ENCODE measurements at regions not wholly inside any gene's neighbourhood (a gene's known extent, or its start where the extent isn't known, plus 50 kb on each side); places are given as distances from the start of the nearest gene placed in this dataset.
A peak's percentile ranks its signal among the peaks of the same experiment; 100 is the strongest.

DNA sequence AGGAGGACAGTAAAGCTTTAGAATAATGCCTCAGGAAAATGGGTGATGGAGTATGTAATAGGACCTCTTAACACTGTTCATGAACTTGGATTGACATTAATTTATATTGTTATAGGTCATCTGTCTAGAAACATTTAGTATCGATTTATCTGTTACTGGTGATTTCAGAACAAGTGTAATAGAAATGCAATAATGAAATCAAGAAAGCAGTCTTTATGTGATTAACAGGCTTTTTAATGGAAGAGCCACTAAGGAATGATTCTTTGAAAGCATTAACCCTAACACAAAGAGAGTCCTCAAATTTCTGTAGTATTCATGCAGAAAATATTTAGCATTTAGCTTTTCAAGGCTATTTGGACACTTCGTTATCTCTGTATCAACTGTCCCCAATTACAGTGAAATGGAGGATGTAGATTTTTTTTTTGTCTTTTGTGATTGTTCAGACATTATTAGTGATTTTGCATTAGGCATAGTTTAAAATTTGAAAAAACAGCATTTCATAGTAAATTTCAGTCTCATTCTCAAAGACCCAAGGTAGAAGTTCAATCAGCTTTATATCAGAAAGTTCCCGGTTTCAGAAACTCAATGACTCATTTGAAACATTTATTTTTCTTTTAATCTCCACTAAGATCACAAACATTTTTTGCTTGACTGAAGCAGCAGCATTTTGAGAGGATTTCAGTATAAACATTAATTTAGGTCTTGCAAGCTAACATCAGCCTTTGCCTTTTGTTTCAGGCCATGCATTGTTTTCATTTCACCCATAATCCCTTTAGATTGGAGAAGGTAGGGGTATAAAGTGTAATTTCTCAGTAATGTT, 56.3 kb downstream of the AGTR2 start:
- ATAC-seq, result no peak
- intact Hi-C loops (cut with DNase I), result no loop called here

DNA sequence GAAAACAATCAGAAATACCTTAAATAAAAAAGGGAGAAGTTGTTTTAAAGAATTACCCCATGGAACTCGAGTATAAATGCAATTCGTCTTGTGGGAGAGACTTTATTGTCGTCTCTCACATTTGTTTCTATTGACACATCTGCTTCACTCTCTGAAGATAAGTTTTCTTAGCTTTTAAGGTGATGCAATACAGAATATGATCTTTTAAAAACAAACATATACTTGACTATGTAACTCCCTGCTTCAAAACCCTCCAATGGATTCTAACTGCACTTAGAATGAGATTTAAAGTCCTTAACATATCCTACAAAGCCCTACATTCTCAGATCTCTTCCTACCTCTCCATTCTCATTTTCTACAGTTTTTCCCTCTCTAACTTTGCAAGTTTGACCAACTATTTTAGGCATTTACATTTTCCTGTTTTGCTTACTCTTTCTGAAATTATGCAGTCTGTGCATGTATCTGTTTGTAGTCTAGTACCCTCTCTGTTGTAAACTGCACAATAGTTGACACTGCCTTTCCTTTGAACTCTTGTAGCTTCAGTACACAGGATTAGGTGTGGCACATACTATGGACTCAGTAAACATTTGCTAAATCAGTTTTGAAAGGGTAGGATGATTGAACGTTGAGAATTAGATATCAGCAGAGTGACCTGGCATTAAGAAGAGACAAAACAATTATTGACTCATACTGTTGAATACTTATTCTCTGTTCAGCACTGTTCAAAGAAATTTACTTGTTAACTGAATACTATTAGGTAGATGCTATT, 59.8 kb downstream of the AGTR2 start:
- intact Hi-C loops (cut with DNase I), result no loop called here
- ATAC-seq, result no peak
- DNase-seq, result no peak

More for the DNA sequence above, 56.3 kb downstream of the AGTR2 start:
- no peak for DNase-seq

DNA sequence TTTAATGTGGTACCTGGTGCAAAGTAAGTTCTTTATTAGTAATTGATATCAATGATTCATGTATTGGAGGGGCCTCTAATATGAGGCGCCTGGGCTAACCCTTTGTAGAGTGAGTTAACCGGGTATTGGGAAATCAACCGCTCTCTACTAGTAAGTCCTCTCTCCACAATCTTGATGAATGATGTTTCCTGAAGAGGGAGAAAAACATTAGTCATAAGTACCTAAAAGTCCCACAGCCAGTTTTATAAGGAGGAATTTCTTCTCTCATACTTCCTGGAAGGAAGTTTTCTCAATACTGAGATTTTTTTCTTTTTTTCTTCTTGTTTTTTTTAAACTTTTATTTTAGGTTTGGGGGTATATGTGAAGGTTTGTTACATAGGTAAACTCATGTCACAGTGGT, 62.3 kb downstream of the AGTR2 start:
- ATAC-seq, result peak in 1 of 2 donors; percentile 61
- intact Hi-C loops (cut with DNase I), result no loop called here
- no peak for DNase-seq

DNA sequence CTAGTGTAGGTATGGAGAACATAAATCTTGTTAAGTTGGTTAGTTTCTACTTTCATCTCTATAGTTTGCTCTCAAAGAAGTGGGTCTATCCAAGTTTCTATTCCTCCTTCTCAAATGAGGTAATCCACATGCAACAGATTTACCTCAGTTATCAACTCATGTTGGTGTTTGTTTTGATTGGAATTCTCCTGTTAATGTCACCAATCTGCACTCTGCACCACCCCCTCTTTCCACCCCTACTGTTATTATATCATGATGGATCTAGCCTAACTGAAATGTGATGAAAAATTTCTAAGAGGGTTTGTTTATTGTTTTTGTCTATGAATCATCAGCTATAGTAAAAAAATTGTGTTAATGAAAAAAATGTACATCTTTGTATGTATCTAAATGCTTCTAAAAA, 66.1 kb downstream of the AGTR2 start:
- intact Hi-C loops (cut with DNase I), result no loop called here
- ATAC-seq (no peak), DNase-seq (no peak)

DNA sequence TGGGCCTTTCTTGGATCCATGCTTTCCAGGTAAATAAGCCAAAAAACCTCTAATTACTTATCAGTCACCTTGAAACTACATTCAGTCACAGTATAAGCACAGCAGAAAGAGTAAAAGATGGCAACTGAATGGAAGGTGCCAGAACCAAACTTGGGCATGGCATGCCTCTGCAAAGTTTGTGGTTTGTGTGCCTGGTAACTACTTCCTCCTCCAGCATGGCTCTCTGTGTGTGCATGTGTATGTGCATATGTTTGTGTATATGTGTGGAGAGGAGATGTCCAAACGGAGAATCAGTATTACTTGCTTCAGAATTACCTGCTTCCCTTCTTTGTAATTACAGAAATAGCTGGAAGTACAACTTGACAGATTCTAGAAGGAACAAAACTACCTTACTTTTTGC, 67.5 kb downstream of the AGTR2 start:
- intact Hi-C loops (cut with DNase I), result no loop called here
- DNase-seq, result no peak
- no peak for ATAC-seq

DNA sequence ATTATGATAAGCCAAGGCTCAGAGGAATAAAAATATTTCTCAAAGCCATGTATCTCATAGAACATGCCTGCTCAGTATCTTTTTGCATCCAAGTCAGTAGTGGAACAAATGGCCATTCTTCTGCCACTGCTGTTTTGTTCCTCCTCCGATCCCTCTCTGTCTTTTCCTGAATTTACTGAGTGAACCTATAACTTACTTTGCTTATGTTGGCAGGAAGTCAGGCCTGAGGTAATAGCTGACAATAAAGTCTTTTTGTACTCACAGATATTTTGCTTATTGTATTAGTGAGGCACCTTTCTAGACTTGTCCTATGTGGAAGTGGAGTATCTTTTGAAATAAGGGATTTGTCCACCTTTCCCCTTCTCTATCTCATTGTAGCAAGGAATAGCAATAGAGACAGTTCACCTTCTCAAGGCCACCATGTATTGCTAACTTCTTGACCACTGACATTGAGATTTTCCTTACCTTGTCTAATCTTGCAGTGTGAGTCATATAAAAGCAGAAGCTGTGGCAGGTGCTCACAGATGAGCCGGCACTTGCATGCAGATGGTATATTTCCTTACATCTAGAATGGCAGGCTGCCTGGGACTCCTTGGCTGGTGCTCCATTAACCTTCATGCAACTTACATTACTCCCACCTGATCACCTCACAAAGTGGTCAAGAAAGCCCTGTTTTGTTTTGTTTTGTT, 68.2 kb downstream of the AGTR2 start:
- ATAC-seq (no peak), DNase-seq (no peak)
- intact Hi-C loops (cut with DNase I), result no loop called here

DNA sequence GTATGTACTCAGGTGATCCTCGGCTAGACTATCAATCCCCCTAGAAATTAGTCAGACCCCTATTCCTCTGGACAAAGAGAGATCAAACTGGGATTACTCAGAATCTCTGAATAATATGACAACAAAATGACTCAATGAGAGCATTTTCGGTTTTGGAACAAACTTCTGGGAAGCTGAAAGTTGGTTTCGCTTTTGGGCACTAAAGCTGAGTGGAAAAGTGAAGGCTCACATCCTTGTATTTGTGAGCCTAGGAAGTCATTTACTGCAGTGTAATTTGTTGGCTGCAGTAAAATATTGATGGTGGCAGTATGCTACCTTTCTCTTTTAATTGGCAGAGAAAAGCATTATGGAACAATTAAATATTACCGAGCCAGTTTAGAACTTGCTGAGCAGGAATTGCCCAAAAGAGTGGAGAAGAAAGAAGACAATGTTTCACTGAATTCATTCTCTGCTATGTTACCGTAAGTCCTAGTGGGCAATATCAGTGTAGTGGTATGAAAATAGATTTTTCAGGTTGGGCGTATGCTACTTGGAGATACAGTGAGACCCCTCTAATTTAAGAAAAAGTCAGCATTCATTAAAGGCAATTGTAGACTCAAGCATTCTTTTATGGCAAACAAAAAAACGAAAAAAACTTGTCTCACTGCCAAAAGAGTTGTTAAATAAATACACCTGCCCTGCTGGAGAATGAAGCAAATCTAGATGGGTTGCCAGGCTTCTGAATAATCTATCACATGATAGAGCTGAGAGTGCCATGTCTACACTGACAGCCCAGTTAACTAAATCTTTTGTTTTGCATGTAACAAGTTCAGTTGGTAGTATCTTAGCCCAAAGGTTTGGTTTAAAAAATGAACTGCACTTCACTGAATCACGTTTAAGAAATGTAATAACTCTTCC, 69.6 kb downstream of the AGTR2 start:
- peak in 1 of 2 donors; percentile 44 for ATAC-seq
- no peak for DNase-seq
- intact Hi-C loops (cut with DNase I), result no loop called here

DNA sequence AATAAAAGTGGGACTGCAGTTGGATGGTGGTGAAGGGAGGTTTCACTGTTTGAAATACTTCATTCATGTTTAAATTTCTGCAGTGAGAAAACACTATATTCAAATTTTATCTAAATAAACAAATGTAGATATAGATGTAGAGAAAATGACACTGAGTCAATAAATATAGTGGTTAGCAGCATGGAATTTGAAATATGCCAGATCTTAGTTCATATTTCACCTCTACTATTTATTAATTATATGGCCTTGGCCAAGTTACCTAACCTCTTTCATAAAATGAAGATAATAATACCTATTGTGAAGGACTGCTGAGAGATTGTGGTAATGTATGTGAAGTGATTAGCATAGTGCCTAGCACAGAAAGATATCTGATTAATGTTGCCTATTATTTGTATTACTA, 70.5 kb downstream of the AGTR2 start:
- ATAC-seq, result no peak
- intact Hi-C loops (cut with DNase I), result no loop called here
- DNase-seq, result no peak

DNA sequence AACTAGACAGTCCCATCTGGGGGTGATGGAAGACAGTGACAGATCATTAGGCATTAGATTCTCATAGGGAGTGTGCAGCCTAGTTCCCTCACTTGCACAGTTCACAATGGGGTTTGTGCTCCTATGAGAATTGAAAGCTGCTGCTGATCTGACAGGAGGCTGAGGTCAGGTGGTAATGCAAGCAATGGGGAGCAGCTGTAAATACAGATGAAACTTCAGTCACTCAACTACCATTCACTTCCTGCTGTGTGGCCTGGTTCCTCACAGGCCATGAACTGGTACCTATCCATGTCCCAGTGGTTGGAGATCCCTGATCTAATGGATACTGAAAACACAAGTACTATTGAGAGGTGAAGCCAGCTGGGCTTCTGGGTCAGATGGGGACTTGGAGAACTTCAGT, 72.5 kb downstream of the AGTR2 start:
- ATAC-seq, result no peak
- intact Hi-C loops (cut with DNase I), result no loop called here

DNA sequence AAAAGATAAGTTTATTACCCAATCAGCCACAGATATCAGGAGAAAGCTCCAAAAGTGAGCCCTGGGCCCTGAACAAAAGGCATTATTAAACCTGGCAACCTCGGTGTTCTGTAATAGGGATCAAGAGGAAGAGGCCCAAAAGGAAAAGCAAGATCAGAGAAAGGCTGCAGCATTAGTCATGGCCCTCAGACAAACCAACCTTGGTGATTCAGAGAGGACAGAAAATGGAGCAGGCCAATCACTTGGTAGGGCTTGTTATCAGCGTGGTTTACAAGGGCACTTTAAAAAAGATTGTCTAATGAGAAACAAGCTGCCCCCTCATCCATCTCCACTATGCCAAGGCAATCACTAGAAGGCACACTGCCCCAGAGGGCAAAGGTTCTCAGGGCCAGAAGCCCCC, 75.7 kb downstream of the AGTR2 start:
- DNase-seq (no peak), ATAC-seq (no peak)
- intact Hi-C loops (cut with DNase I), result no loop called here

More for the DNA sequence above, 72.5 kb downstream of the AGTR2 start:
- DNase-seq, result no peak

DNA sequence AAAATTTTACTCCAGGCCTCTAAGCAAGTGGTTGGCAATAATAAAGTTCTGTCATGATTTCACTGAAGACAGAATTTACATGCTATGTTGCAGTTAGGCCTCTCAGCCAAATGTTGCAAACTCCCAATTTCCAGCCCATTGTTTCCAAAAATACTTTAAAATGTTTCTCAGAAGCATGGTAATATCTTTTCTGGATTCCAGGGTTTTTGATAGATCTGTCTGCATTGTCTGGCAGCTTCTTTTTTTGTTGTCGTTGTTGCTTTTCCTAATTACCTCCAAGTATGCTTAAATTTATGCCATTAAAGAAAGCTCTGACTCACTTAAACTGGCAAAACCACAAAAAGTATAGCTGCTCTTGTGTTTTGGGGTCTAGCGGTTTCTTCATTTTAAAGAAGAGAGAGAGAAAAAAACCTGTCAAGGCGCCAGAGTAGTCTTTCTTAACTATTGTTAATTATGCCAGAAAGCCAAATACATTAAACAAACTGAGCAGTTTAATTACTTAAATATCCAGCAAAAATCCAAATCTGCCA, 97.0 kb downstream of the AGTR2 start:
- intact Hi-C loops (cut with DNase I), result no loop called here
- no peak for ATAC-seq
- no peak for DNase-seq

DNA sequence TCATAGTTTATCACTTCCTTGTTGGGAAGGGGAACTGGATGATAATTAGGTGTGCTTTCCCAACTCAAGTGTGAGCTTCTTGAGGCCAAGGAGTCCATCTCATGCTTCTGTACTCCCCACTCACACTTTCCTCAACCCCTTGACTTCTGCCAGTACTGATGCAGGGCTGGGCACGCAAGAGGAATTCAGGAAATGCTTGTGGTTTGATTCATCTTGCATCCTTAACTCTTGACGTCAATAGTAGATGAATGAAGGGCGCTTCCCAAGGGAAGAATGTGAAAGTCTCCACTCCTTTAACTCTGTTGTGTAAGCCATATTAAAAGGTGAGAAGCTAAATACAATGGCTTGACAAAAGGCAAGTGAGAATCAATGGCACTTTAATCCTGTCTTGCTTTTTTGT, 101.8 kb downstream of the AGTR2 start:
- DNase-seq (no peak), ATAC-seq (peak in 1 of 2 donors; percentile 47)
- intact Hi-C loops (cut with DNase I), result no loop called here

DNA sequence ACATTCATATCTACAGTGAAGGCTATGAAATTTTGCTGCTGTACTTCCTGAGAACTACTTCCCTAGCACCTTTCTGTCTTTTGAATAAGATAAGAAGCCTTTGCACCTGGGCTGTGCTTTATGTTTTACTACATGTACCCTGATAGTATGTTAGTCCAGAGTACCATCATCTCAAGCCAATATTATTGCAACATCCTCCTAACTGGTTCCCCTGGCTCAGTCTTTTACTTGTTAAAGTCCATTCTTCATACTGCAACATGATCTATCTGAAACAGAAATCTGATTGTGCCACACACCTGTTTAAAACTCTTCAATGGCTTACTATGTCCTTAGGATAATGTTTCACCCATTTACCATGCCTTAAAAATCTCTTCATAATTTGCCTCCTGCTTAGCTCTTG, 102.3 kb downstream of the AGTR2 start:
- DNase-seq (no peak), ATAC-seq (no peak)
- intact Hi-C loops (cut with DNase I), result no loop called here

DNA sequence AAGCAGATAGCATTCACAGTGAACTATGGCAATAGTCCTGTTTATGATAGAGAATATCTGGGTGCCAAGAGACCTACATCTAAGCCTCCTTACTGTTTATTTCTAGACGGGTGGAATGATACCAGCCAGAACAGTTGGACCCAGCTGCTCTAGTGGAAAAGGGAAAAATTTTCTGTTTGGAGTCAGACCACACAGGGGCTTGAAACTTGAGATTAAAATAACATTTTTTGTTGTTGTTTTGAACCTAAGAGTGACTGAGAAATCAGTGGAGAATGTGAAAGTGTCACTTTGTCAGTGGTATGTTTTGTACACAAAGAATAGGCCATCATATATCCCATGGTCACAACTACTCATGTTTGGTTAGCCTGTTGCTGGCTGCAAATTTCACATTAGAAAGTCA, 105.7 kb downstream of the AGTR2 start:
- DNase-seq, result no peak
- no peak for ATAC-seq
- intact Hi-C loops (cut with DNase I), result no loop called here

DNA sequence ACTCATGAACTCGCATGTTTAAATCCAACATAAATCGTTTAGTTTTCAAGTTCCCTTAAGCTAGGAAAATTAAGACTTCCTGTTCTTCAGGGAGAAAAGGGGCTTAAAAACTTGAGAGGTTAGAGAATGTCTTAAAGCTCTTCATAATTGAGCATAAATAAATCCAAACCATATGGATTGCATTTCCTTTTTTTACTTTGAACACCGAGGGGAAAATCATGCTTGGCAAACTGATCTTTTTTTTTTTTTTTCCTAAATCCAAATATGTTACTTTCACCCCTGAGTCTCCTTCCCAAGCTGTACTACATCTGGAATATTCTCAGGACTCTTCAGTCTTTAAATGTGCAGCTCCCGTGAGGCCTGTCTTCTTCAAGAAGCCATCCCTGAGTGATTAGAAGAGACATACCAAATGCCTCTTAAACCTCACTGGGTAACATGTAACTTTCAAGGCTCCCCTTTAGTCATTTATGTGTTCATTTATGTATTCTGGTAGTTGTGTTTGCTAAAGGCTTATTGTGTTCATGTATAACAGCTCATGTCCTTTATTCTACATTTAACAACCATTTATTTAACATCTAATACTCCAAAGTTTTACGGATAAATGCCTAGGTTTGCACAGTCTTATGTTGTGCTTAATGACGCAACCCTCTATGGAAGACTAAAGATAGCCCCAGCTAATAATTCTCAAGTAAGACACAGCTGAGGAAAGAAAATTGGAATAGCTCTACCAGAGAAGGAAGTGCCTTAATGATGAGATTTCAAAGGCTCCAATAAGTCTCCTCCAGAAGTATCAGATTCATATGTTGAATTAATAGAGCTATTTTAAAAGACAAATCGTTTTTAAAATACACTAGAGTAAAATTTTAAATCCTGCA, 107.0 kb downstream of the AGTR2 start:
- intact Hi-C loops (cut with DNase I), result no loop called here
- ATAC-seq, result no peak
- no peak for DNase-seq

DNA sequence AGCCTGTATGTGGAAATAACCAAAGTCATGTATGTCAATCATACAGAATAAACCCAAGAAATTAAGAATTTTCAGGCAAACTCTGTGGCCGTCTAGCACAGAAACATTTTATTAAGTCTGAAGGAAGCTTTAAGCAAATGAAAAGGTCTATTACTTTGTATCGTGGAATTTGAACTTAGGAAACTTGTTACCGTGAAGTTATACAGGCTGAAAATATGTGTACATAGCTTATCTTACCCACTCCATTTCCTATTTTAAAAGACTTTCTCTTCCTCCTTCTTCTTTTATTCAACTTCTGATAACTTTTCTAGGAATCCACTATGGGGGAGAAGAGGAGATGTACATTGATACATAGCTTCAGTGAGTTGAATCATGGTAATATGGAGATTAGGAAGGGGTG, 108.3 kb downstream of the AGTR2 start:
- DNase-seq, result no peak
- ATAC-seq, result no peak
- intact Hi-C loops (cut with DNase I), result no loop called here

DNA sequence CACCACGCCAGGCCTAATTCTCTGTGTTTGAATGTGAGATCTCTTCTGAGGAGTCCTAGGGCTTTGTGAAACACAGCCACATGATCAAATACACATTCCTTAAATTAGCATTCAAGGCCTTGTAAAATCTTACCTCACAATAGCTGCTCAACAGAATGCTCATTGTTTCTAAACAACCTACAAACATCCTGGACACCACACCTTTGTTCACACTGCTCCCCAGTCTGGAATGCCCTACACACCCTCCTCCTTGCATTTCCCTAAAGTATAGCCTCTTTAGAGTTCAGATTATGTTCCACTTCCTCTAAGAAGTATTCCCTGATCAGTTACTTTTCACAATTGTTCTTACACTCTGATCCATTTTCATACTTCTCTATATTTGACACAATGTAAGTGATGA, 110.6 kb downstream of the AGTR2 start:
- intact Hi-C loops (cut with DNase I), result no loop called here
- ATAC-seq (no peak), DNase-seq (no peak)

DNA sequence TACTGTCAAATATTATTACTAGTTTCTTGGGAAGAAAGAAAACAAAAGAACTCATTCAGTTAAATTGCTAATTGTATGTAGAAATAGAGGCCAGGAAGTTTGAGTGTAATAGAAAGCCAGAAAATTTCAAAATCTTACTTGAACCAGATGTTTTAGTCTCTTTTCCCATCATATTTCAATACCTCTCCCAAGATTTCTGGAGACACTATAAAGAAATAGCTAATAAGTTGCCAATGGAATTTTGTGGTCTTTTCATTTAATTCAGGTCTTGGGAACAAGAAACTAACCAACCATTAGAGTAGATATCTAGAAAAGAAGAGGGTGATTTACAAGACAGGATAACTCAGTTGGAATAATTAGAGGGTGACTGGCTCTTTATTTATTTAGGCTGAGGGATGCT, 112.2 kb downstream of the AGTR2 start:
- DNase-seq, result no peak
- intact Hi-C loops (cut with DNase I), result no loop called here
- ATAC-seq, result no peak

Data from left cardiac atrium (tissue), 4 donors.